Sigmoid colon (tissue), 4 donors: ENCODE measurements at regions not wholly inside any gene's neighbourhood (a gene's known extent, or its start where the extent isn't known, plus 50 kb on each side); places are given as distances from the start of the nearest gene placed in this dataset.

Source experiments
- CTCF ChIP-seq, 4 experiments: fragments of 450-650 bp in 3 of 4; fragments of 200-600 bp in 1 of 4; IDR thresholded peaks; one replicate each; pipeline ENCODE4 v1.5.1; 2016 to 2019; ENCODE audit warnings: antibody characterized with exemption in 4 of 4, mild to moderate bottlenecking in 3 of 4, moderate library complexity in 2 of 4
- EP300 ChIP-seq, 4 donors: sonication (generic); formaldehyde crosslinking; IDR thresholded peaks; one replicate each; pipeline ENCODE4 v1.6.1; 2017; ENCODE audit warnings: antibody characterized with exemption in 4 of 4
- POLR2A ChIP-seq, 2 donors: fragments of 450-650 bp; IDR thresholded peaks; one replicate each; pipeline ENCODE4 v1.6.1; 2016; ENCODE audit warnings: antibody characterized with exemption in 2 of 2, mild to moderate bottlenecking in 2 of 2, moderate library complexity in 2 of 2
- POLR2AphosphoS5 ChIP-seq, 4 donors: sonication (generic); formaldehyde crosslinking; IDR thresholded peaks; one replicate each; pipeline ENCODE4 v1.6.1; 2017; ENCODE audit warnings: antibody characterized with exemption in 4 of 4

- TF ChIP-seq POLR2A (IDR thresholded peaks at IDR 0.05) (no peak), EP300 (IDR thresholded peaks at IDR 0.05) (no peak), CTCF (IDR thresholded peaks at IDR 0.05) (no peak), POLR2AphosphoS5 (IDR thresholded peaks at IDR 0.05) (no peak)
Measured at GRCh38 chr18:61256291-61256690, 76.9 kb upstream of the CDH20 start.
